Smooth muscle cell of the brain vasculature (primary cell): ENCODE measurements at regions not wholly inside any gene's neighbourhood (a gene's known extent, or its start where the extent isn't known, plus 50 kb on each side); places are given as distances from the start of the nearest gene placed in this dataset.

Experiments used
- DNase-seq: peaks from one replicate; pipeline ENCODE4 v3.0.0-alpha.2; 2012; ENCODE audit warnings: low read depth, low spot score

- no peak for DNase-seq
Observed at GRCh38 chr10:78162853-78163252, 129.2 kb downstream of the RPS24 start.

GRCh38 chr10:78164702-78165101, 131.0 kb downstream of the RPS24 start:
- no peak for DNase-seq

GRCh38 chr10:78165172-78165571, 131.5 kb downstream of the RPS24 start:
- DNase-seq: no peak

- DNase-seq: no peak
Observed at GRCh38 chr10:78165617-78166016, 132.0 kb downstream of the RPS24 start.

GRCh38 chr10:78166261-78166660, 132.6 kb downstream of the RPS24 start:
- DNase-seq: no peak

- DNase-seq: no peak
Observed at GRCh38 chr10:78169214-78169613, 135.6 kb downstream of the RPS24 start.

GRCh38 chr10:78170026-78170475, 136.4 kb downstream of the RPS24 start:
- no peak for DNase-seq

- DNase-seq: no peak
Observed at GRCh38 chr10:78171633-78172400, 138.2 kb downstream of the RPS24 start.

- no peak for DNase-seq
Observed at GRCh38 chr10:78173360-78174015, 139.8 kb downstream of the RPS24 start.

GRCh38 chr10:78175444-78176015, 141.9 kb downstream of the RPS24 start:
- DNase-seq: no peak

GRCh38 chr10:78176320-78177317, 143.0 kb downstream of the RPS24 start:
- DNase-seq: no peak

- DNase-seq: no peak
Observed at GRCh38 chr10:78177491-78178185, 144.0 kb downstream of the RPS24 start.

- no peak for DNase-seq
Observed at GRCh38 chr10:78178397-78178796, 144.7 kb downstream of the RPS24 start.

- no peak for DNase-seq
Observed at GRCh38 chr10:78178940-78179339, 145.3 kb downstream of the RPS24 start.

GRCh38 chr10:78179886-78180705, 146.4 kb downstream of the RPS24 start:
- DNase-seq: no peak

GRCh38 chr10:78181381-78182055, 147.9 kb downstream of the RPS24 start:
- DNase-seq: no peak

GRCh38 chr10:78182841-78183240, 149.2 kb downstream of the RPS24 start:
- DNase-seq: no peak

- DNase-seq: no peak
Observed at GRCh38 chr10:78184851-78185692, 151.4 kb downstream of the RPS24 start.

- no peak for DNase-seq
Observed at GRCh38 chr10:78185693-78186055, 152.0 kb downstream of the RPS24 start.
